ENCODE measurements at regions not wholly inside any gene's neighbourhood (a gene's known extent, or its start where the extent isn't known, plus 50 kb on each side); places are given as distances from the start of the nearest gene placed in this dataset.

DNA sequence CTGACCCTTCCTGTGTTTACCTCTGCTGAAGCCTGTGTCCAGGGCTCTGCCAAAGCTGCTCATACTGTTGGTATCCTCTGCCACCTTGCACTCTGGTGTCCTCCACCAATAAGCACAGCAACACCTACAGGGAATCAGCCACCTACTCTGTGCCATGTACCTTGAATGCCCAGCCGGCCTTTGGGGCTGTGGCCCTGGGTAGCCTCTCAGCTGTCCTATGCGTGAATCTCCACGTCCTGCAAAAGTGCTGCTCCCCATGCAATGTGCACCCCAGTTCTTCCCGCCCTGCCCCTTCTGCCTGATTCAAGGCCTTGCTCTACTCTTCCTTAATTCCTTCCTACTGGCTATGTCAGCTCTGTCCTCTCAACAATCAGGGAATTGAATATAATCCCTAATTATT lies 506.5 kb downstream of the ARHGEF28 start:
- H3K4me3 ChIP-seq (ENCODE audit: low read depth, low read length, poor library complexity, severe bottlenecking) = no peak overlapping the region
- H3K36me3 ChIP-seq (ENCODE audit: insufficient read depth, low read length, poor library complexity, severe bottlenecking) = no peaks in the 10 kb centered on the region
- intact Hi-C loops (cut with micrococcal nuclease; ENCODE audit: unreplicated experiment) = no loop called here
- no peaks in the 10 kb centered on the region for H3K9me3 ChIP-seq (ENCODE audit: low read depth, low read length, poor library complexity, severe bottlenecking)
- ChIA-PET POLR2A (ENCODE audit: low non-redundant PET) (no interaction called here), CTCF (no interaction called here)
- no peak overlapping the region for H3K27ac ChIP-seq (ENCODE audit: low read depth, low read length, poor library complexity, severe bottlenecking)
- BruUV-seq (replicated peaks) = no TSS peak
- H3K4me1 ChIP-seq (ENCODE audit: insufficient read depth, low read length, poor library complexity, severe bottlenecking) = peaks cover 3% of the 10 kb centered on the region
- no peak for TF ChIP-seq EZH2 (IDR thresholded peaks at IDR 0.05; ENCODE audit: borderline replicate concordance, low read depth, low read length, poor library complexity, severe bottlenecking)
- TF ChIP-seq CTCF (conservative IDR thresholded peaks at IDR 0.05; ENCODE audit: low read depth, low read length) = no peak
- no peak for DNase-seq (ENCODE audit: low spot score)
- peaks cover 38% of the 10 kb centered on the region for H3K27me3 ChIP-seq (replicated peaks; ENCODE audit: insufficient read depth, low read depth, low read length, poor library complexity)

DNA sequence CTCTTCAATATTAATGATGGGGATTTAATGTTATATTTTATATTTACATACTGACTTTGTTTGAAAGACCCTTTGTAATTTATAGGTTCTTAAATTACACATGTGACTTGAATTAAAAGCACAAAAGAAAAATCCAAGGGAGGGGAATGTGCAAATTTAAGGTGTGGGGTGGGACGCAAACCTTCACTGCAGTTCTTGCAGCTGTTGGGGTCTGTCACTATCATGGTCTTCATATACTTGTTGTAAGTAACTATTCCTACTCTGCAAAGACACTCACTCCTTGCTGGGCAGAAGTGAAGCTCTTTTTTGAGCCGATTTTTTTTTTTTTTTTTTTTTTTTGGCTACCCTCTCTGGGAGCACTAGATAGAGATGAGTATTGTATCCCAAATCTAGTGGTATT lies 505.3 kb downstream of the ARHGEF28 start:
- H3K9me3 ChIP-seq (ENCODE audit: low read depth, low read length, poor library complexity, severe bottlenecking) = no peaks in the 10 kb centered on the region
- POLR2A ChIA-PET (ENCODE audit: low non-redundant PET) = no interaction called here
- TF ChIP-seq EZH2 (IDR thresholded peaks at IDR 0.05; ENCODE audit: borderline replicate concordance, low read depth, low read length, poor library complexity, severe bottlenecking) = no peak
- no peak for TF ChIP-seq CTCF (conservative IDR thresholded peaks at IDR 0.05; ENCODE audit: low read depth, low read length)
- H3K27me3 ChIP-seq (replicated peaks; ENCODE audit: insufficient read depth, low read depth, low read length, poor library complexity) = peaks cover 36% of the 10 kb centered on the region
- no peaks in the 10 kb centered on the region for H3K36me3 ChIP-seq (ENCODE audit: insufficient read depth, low read length, poor library complexity, severe bottlenecking)
- H3K4me1 ChIP-seq (ENCODE audit: insufficient read depth, low read length, poor library complexity, severe bottlenecking) = peaks cover 3% of the 10 kb centered on the region
- intact Hi-C loops (cut with micrococcal nuclease; ENCODE audit: unreplicated experiment) = no loop called here
- DNase-seq (ENCODE audit: low spot score) = no peak
- no peak overlapping the region for H3K27ac ChIP-seq (ENCODE audit: low read depth, low read length, poor library complexity, severe bottlenecking)
- no peak overlapping the region for H3K4me3 ChIP-seq (ENCODE audit: low read depth, low read length, poor library complexity, severe bottlenecking)
- no TSS peak for BruUV-seq (replicated peaks)
- CTCF ChIA-PET = no interaction called here

- POLR2A ChIA-PET (ENCODE audit: low non-redundant PET) = no interaction called here
- no peak for TF ChIP-seq EZH2 (IDR thresholded peaks at IDR 0.05; ENCODE audit: borderline replicate concordance, low read depth, low read length, poor library complexity, severe bottlenecking)
- TF ChIP-seq CTCF (conservative IDR thresholded peaks at IDR 0.05; ENCODE audit: low read depth, low read length) = no peak
- peaks cover 3% of the 10 kb centered on the region for H3K4me1 ChIP-seq (ENCODE audit: insufficient read depth, low read length, poor library complexity, severe bottlenecking)
- H3K36me3 ChIP-seq (ENCODE audit: insufficient read depth, low read length, poor library complexity, severe bottlenecking) = no peaks in the 10 kb centered on the region
- peaks cover 32% of the 10 kb centered on the region for H3K27me3 ChIP-seq (replicated peaks; ENCODE audit: insufficient read depth, low read depth, low read length, poor library complexity)
- no peak overlapping the region for H3K27ac ChIP-seq (ENCODE audit: low read depth, low read length, poor library complexity, severe bottlenecking)
- H3K9me3 ChIP-seq (ENCODE audit: low read depth, low read length, poor library complexity, severe bottlenecking) = no peaks in the 10 kb centered on the region
- intact Hi-C loops (cut with micrococcal nuclease; ENCODE audit: unreplicated experiment) = no loop called here
- H3K4me3 ChIP-seq (ENCODE audit: low read depth, low read length, poor library complexity, severe bottlenecking) = no peak overlapping the region
- DNase-seq (ENCODE audit: low spot score) = no peak
- CTCF ChIA-PET = no interaction called here
- no TSS peak for BruUV-seq (replicated peaks)
These were observed 504.3 kb downstream of the ARHGEF28 start for GRCh38 chr5:74130155-74130897.
